EL (cell line): ENCODE measurements at regions not wholly inside any gene's neighbourhood (a gene's known extent, or its start where the extent isn't known, plus 50 kb on each side); places are given as distances from the start of the nearest gene placed in this dataset.
A peak's percentile ranks its signal among the peaks of the same experiment; 100 is the strongest.

Experiments
- DNase-seq: peaks from one replicate; pipeline ENCODE4 v3.0.0-alpha.2; 2016

DNA sequence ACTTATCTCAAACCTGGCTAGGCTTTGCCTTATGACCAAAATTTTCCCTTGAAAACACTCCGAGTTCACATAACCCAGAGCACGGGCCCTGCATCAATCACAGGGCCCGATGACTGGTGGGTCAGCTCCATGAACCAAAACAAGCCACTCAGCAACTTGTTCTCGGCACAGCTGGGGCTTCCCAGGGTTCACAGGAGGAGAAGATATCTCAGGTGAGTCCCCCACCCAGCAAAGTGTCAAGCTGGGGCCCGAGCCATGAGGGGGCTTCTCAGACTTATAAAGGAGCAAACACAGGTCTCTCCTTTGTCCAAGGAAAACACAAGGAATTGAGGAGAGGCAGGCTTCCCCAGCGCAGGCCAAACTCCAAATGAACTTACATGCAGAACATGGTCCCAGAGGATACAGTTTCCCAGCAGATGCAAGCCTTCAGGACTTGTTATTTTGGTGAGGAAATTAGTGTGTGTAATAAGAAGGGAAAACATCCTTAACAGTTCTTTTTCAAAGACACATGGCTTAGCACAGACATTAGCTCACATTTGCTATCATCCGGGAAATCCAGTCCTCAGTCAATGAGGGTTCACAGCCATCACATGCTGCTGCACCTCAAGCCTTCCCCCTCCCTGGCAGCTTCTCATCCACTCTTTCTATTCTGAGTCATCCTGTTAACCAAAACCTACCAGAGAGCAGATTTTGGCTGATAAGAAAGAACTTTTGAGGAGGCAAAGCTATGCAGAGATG is 98.1 kb upstream of the NFIA start:
- DNase-seq = peak; percentile 19

DNA sequence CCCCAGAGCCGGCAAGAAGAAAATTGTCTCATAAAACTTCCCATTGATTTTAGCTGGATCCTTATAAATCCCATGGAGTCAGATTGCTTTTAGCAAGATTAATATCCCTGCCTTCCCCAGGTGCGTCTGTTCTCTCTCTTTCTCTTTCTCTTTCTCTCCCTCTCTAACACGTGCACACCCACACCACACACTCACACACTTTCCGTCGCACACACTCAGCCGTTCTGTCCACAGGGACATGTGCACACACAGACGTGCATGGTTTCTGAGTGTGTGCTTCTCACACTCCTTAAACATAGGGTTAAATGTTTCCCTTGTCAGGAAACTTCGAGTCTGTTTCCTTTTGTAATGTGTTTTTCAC is 98.7 kb upstream of the NFIA start:
- no peak for DNase-seq

DNA sequence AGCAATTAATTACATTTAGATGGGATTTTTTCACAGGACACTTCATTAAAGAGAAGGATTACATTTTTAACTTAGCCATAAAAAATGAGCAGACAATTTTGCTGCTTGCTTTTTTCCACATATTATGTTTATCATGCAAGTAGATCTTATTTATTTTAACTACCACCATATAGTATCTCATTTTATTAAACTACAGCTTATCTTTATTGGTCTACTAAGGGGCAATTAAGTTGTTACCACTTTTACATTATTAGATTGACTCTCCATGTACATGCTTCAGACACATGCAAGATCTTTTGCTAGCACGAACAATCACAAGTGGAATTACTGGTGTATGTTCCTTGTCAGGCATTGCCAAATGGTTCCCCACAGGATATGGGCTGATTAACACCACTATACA is 99.8 kb upstream of the NFIA start:
- no peak for DNase-seq

DNA sequence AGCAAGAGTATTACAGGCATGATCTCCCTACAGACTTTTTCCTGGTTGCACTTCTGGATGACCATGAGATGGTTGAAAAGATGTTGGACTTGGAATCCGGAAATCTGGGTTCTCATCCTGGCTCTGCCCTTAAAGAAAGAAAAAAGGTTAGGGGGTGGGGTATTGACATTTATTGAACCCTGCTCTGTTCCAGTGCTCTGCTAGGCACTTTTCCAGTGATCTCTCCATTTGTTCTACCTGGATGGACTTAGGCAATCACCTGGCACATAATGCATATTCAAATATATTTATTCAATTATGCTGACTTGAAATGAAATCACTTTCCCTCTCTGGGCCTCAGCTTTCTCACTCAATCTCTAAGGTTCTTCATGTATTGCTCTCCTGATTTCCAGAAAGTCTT is 101.0 kb upstream of the NFIA start:
- no peak for DNase-seq

DNA sequence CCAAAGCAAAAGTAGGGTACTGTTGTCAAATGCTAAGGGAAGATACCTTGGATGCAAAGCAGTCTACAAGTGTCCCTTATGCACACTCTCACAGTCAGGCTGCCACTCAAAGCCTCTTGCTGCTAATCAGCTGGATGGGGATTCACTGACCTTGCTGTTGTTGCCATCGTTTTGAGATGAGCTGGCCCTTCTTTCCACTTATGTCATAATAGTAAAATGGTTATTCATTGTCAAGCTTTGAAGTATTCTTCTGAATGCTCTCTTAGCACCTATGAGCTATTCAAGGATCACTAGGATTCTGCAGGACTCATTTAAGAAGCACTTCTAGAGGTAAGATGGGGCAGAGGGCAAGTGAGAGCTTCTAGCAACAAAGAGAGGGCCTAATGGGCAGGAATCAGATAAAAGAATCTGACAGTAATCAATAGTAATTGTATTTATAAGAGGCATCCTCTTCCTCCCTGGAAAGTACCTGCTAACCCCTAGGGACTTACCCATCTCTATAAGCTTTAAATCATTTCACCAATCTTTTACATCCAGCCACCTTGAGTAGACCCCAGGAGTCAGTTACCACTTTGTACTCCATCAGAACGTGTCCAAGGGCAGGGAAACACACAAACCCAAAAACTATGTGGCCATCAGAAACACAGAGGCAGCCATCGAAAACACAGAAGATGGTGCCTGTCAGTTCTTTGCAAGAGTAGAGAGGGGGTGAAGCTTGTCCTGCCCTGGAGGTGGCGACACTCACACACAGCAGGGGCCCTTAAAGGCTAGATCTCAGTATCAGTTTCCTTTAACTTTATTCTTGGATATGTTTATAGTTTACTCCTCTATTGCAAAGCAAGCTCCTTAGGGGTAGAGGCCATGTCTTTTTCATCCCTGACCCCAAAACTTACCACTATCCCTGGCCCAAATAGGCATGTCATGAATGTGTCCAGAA is 103.7 kb upstream of the NFIA start:
- peak; percentile 40 for DNase-seq

DNA sequence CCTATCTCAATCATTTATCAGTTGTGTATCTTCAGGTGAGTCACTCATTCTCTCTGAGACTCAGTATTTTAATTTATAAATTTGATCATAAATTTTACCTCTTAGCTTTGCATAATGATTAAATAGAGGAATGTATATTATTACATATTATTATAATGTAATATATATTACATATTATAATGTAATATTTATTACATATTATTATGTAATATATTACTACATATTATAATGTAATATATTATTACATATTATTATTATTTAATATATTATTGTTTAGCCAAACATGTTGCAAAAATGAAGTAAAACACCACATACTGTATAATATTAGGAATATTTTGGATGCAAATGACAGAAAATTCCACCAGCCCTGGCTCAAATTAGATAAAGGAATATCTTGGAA is 104.7 kb upstream of the NFIA start:
- no peak for DNase-seq

DNA sequence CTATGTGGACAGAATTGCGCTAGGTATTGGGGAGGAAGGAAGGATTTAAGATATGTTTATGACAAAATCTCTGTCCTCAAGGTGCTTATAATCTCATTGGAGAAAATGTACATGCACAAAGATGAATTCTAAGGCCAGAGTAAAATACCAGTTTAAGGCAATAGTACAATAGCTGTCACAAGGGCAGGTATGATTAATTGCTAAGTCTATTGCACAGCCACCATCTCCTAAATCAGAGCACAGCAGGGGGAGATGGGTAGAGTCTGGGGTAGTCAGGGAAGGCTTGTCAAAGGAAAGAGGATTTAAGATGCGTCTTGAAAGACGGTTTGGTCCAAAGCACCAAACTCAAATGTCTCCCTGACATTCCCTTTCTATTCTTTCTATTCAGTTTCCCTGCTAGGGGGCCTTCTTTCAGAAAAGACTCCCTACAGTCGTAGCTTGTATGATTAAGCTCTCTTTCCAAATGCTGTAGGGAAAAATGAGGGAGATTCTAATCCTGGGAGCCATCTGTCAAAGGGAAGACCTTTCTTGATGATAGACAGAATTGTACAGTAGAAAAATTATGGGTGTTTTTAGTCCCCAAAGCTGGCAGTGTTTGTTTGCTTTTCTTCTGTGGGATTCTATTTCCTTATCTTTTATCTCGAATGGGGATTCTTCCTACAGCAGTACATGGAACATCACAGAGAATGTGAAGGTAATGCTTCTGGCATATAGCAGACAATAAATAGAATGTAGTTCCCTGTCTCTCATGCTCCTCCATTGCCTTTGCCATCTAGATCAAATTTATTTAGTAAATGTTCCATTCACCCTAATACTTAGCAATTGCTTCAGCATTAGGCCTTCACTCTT is 107.6 kb upstream of the NFIA start:
- no peak for DNase-seq

DNA sequence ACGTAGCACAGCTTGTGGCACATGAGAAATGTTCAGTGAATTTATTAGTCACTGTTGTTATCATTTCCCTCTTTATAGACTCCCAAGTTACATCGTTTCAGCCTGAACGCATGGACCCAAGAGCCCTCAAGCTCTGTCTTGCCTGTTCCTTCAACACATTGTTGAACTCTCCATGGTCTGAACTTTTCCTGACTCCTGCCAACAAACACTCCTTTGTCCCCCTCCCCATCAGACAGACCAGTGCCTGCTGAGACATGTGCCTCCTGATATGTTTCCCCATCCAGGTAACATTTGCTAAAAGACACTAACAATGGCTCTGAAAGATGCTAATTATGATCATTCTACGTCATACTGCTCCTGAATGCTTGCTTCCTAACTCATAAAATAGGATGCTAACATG is 108.7 kb upstream of the NFIA start:
- DNase-seq = no peak

DNA sequence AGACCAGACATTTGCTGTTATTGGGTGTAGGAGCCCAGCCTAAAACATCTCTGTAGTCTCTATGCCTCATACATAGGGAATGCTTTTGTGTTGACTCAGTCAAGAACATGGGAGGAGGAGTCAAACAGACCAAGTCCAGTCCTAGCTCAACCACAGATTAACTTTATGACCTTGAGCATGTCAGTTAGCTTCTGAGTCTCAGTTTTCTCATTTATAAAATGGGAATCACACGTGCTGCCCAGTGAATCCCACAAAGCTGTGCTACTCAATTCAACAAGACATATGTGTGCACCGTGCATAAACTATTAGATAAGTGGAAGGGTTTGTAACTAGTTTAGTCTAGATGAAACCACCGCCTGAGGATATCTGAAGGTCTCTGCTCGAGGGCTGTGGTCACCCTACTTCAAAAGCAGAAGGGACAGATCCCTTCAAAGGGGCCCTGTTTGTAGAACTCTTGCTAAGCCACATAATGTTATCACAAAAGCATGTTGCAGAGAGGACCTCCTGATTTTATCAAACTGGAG is 109.5 kb upstream of the NFIA start:
- peak; percentile 88 for DNase-seq

DNA sequence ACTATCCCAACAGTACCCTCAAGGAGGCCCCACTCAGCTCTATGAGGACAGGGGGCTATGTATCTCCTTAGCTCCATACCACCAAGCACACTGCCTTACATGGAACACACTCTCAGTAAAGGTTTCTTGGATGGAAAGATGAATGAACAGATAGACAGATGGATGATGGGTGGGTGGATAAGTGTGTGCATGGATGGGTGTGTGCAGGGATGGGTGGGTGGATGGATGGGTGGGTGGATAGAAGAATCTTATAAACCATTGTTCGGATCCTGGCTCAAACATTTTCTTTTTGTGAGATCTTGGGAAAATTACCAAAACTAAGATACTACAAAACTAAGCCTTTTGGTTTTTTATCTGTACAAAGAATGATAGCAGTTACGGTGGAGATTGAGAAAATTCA is 111.0 kb upstream of the NFIA start:
- no peak for DNase-seq

DNA sequence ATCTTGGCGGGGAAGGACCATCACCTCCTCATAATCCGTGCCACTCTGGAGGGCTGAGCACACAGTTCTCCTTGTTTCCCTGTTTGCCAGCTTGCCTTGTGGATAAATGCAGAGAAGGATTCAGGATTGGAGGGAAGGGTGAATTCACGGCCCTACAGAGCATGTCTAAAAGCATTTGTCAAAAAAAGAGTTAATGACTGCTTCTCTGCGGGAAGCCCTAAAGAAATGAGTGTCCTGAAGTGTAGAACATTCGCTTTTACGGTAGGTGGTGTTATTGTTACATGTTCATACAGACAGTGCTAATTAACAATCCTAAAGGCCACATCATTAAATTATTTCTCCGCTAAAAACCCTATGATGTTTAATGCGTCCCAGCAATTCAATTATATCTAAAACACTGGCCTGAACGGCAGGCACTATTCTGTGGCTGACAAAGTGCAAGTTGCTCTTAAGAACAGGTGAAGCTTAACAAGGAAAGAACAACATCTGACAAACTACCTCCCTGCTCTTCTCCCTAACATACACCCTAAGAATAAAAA is 112.3 kb upstream of the NFIA start:
- DNase-seq = peak; percentile 8

DNA sequence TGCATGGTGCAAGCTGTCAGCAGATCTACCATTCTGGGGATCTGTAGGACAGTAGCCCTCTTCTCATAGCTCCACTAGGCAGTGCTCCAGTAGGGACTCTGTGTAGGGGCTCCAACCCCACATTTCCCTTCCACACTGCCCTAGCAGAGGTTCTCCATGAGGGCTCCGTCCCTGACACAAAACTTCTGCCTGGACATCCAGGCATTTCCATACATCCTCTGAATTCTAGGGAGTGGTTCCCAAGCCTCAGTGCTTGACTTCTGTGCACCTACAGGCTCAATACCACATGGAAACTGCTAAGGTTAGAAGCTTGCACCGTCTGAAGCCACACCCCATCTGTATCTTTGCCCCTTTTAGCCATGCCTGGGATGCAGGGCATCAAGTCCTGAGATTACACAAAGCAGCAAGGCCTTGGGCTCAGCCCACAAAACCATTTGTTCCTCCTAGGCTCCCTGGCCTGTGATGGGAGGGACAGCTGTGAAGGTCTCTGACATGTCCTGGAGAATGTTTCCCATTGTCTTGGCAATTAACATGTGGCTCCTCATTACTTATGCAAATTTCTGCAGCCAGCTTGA is 117.0 kb upstream of the NFIA start:
- no peak for DNase-seq

DNA sequence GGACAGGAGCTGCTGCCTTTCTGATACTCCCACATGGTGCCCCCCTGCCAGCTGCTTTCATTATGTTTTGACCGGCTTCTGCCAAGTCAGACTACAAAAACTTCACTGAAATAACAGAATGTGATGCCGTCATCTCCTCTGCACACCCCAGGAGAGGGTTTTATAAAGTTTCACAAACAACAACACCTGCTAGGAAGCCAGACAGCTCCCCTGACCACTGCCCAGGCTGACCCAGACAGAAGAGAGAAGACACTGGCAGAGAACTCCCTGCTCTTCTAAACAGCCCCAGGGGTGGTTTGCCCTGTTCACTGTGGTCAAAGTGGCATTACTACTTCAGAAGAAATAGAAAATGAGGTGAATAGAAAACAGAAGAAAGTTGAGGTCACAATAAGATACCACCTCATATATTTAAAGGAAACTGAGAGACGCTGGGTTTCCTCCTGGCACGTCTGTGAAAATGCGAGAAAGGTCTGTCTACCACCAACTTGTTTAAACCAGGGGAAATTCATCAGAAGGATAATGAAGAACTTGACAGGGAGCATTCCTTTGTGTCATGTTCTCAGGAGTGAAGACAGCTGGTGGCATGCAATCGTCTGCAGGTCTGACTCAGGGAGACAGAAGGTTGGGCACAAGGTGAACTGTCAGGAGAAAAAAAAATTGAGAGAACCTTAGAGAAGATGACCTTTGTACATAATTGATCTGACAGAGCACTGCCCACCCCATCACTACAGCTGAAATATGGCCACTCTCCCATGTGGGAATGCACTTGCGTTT is 119.0 kb upstream of the NFIA start:
- no peak for DNase-seq

DNA sequence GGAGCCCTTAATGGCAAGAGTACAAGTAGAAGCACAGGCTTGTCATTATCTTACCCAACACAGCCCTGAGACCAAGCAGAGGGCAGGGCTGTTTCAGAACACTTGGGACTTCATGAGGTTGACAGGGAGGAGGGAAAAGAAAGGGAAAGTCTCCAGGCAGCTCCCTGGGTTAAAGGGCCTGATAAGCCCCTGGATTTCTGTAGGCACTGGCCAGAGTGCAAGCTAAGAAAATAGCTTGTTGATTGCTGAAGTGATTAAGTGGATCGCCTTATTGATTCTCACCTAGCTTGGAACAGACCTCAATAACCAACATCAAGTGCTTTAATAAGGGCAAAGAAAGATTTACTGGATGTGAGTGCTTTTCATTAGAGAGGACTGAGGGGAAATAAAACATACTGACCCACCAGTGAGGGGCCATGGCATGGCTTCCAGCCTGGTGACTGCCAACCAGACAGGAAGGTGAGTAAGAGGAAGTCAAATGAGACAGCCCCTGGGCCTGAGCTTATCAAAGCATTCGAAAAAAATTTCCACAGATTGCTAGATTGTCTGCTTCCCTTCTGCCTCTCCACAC is 121.4 kb upstream of the NFIA start:
- DNase-seq = peak; percentile 45

DNA sequence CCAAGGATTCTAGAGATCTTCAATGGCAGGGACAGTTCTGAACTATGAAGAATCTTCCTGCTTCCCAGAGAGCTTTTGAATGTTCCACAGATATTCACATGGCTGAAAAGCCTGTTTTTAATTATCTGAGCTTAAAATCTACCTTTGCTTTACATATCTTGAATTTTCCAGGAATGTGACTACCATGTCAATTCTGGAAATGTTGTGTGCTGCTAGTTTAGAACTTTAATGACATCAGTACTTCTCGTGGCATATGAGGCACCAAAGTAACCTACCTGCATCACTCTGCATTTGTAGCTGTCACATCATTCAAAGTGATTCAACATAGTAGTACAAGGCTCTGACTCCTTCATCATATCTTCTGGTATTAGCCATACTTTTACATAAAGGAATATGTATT is 122.7 kb upstream of the NFIA start:
- DNase-seq = no peak

DNA sequence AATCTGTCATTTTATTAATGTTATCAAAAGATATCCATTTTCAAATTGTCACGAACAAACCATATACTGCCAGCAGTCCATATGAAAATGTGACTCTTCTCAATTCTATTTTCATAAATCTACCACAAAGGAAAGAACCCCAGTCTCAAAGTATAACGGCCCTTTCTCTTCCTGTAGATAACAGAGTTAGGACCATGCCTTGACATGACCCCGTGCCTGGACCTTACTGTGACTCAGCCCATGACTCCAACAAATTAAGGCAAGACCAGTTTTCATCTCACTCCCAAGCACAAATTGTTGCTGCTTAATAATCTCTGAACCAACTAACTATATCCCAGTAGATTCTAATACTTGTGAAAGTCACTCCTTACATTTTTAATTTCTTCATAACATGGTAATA is 124.4 kb upstream of the NFIA start:
- no peak for DNase-seq

DNA sequence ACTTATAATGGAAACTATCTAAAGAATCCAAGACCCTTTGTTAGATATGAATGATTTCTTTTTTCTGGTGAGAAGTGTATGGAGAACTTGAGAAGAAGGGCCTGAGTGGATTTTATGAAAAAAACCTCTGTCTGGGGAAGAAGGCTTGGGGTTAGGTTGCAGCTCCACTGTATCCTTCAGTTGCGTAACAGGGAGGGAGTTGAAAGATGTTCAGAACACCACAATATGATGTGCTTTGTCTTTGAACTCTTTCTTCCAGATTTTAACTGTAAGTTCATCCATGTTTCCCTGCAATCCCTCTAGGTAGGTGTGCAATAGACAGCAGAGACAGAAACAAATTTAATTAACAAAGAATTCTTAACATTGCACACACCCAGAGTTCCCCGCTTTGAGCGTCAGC is 125.8 kb upstream of the NFIA start:
- no peak for DNase-seq

DNA sequence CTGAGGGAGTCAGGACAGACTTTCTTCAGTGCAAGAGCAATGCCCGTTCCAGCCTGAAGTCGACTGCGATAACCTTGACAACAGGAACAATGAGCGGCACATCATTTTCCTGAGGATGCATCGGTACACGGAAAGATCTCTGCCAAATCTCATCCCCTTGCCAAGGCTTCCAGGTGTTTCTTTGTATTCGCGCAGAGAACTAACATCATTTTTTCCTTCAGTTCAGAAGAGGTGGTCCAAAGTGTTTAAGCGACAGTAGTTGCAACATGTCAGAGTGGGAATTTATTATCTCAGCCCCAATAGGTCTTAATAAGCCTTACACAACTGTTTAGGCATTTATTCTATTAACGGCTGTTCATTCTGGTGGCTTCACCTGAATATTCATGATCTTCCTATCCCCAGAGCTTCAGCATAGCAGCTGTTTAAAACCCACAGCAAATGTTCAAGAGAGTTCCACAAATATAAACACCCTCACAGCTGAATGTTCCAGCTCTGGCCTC is 129.7 kb upstream of the NFIA start:
- no peak for DNase-seq

DNA sequence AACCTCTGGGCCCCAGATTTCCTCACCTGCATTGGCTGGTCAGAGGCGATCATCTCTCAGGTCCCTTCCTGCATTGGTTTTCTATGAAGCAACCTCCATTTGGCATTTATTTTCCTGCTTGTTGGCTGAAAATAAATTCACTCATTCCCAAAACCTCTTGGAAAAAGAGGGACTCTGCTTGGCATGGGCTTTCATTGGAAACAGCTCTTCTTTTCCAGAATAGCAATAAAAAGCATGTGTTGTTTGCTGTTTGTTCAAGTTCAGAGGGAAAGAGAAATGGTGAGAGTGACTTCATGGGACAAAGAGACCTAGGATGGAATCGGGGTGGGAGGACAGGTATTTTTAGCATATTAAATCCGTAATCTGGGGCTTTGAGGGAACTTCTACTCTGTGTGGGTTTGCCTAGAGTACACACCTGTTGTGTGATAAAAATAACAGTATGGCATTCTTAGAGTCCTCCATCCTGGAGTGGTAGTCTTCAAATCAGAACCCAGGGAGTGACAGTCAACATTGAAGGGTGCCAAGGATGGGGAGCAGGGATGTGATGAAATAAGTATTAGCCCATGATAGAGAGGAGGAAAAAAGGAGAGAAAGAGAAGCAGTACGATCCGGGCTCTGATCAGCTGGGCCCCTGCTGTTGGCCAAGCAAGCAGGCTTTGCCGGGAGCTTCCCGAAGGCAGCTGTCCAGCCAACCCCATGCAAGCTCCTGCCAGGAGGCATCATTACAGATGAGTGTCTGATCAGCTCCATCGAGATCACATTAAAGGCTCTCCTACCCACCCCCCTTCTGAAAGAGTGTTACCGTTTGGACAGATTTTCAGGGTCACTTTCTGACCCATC is 131.9 kb upstream of the NFIA start:
- DNase-seq = no peak

DNA sequence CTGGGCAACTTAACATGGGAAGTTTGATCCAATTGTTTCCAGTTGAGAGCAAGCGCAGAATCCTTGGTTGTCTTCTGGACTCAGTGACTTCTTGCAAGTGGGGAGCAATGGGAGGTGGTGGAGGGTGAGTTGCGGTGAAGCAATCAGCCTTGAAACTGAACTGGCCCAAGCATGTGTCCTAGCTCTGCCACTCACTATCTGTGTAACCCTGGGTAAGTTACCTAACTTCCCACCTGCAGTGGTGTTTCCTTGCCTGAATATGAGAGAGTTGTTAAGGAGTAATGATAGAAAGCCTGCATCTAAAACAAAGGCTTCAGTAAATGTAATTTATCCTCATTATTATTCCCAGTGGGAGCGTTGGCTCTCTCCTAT is 132.5 kb upstream of the NFIA start:
- no peak for DNase-seq
